Adrenal gland (tissue), 9 donors: ENCODE measurements at regions not wholly inside any gene's neighbourhood (a gene's known extent, or its start where the extent isn't known, plus 50 kb on each side); places are given as distances from the start of the nearest gene placed in this dataset.

ENCODE experiments used
- DNase-seq, 7 donors: peaks; one replicate each; pipeline ENCODE4 v3.0.0-alpha.2; 2019 to 2020
- H3K27ac ChIP-seq, 5 donors: fragments of 200-600 bp; sonication (generic) in 4 of 5; 1 replicate in 3 of 5; 2 replicates in 2 of 5; pipeline versions ENCODE4 v1.5.1 to v1.8.0; 2016 to 2020; ENCODE audit warnings: mild to moderate bottlenecking in 1 of 5
- H3K27me3 ChIP-seq: fragments of 200-600 bp; 2 replicates; pipeline ENCODE4 v1.8.0; 2021
- H3K36me3 ChIP-seq, 2 donors: fragments of 200-600 bp; replicated peaks in 1 of 2; 1 replicate in 1 of 2; 2 replicates in 1 of 2; pipeline versions ENCODE4 v1.5.1 to v1.8.0; 2018 to 2022
- H3K4me1 ChIP-seq, 2 donors: fragments of 200-600 bp; replicated peaks in 1 of 2; 1 replicate in 1 of 2; 2 replicates in 1 of 2; pipeline versions ENCODE4 v1.5.1 to v1.8.0; 2018 to 2021
- H3K4me3 ChIP-seq, 4 donors: fragments of 200-600 bp; sonication (generic) in 3 of 4; one replicate each; pipeline ENCODE4 v1.5.1; 2016 to 2018
- H3K9me3 ChIP-seq, 3 donors: fragments of 200-600 bp; sonication (generic) in 1 of 3; replicated peaks in 1 of 3; 1 replicate in 2 of 3; 2 replicates in 1 of 3; pipeline versions ENCODE4 v1.5.1 to v1.8.0; 2016 to 2021
- CTCF ChIP-seq, 6 experiments: fragments of 450-650 bp in 4 of 6; fragments of 200-600 bp in 2 of 6; sonication (generic) in 1 of 6; IDR thresholded peaks; 1 replicate in 5 of 6; 2 replicates in 1 of 6; pipeline versions ENCODE4 v1.5.1 to v1.8.0; 2016 to 2021; ENCODE audit warnings: antibody characterized with exemption in 6 of 6, mild to moderate bottlenecking in 2 of 6, moderate library complexity in 1 of 6
- POLR2A ChIP-seq, 2 donors: fragments of 450-650 bp; IDR thresholded peaks; one replicate each; pipeline ENCODE4 v1.6.1; 2017; ENCODE audit warnings: antibody characterized with exemption in 2 of 2, mild to moderate bottlenecking in 2 of 2, moderate library complexity in 1 of 2
- WGBS, 4 donors: extraction: QIAGEN DNeasy Blood & Tissue Kit in 2 of 4; methylation state at CpG; one replicate each; pipeline versions ENCODE4 v1.1.5 to v1.1.7; 2013 to 2017; 5-methylcytosine and 5-hydroxymethylcytosine counted together
- intact Hi-C, 2 donors: fragments of 100-400 bp; cut with DNase I; formaldehyde crosslinking; loops; one replicate each; pipeline versions ENCODE4 v1.14.1 to v1.15.0; 2022 to 2023
- donor health status: healthy with polysubstance abuse.
- donor health status: Bipolar disorder and iron deficiency.
- donor health status: DM: yes; HTN: yes; CAD: no.
- donor health status: DM: no; HTN: no; CAD: no.
- donor health status: DM: no; HTN: no; CAD: no.

- H3K36me3 ChIP-seq, result no peaks in the 10 kb centered on the region
- no peak for DNase-seq
- no peak overlapping the region for H3K27ac ChIP-seq
- no peaks in the 10 kb centered on the region for H3K4me1 ChIP-seq
- H3K4me3 ChIP-seq, result no peak overlapping the region
- no peaks in the 10 kb centered on the region for H3K27me3 ChIP-seq
- WGBS, 4 donors, result 43 to 64% (median 57%) methylated on average over 11 of the region's 11 CpGs
- intact Hi-C loops, result no loop called here
- TF ChIP-seq CTCF (IDR thresholded peaks at IDR 0.05) (no peak), POLR2A (IDR thresholded peaks at IDR 0.05) (no peak)
- H3K9me3 ChIP-seq, result no peaks in the 10 kb centered on the region
These were observed 250.5 kb downstream of the RAB11FIP2 start for GRCh38 chr10:117796130-117796745.

- TF ChIP-seq CTCF (IDR thresholded peaks at IDR 0.05) (no peak), POLR2A (IDR thresholded peaks at IDR 0.05) (no peak)
- no peak for DNase-seq
- H3K4me3 ChIP-seq, result no peak overlapping the region
- intact Hi-C loops, result no loop called here
- H3K9me3 ChIP-seq, result no peaks in the 10 kb centered on the region
- no peaks in the 10 kb centered on the region for H3K4me1 ChIP-seq
- WGBS, 4 donors, result 46 to 54% (median 50%) methylated on average over 10 of the region's 10 CpGs
- H3K27ac ChIP-seq, result no peak overlapping the region
- no peaks in the 10 kb centered on the region for H3K36me3 ChIP-seq
- no peaks in the 10 kb centered on the region for H3K27me3 ChIP-seq
These were observed 249.4 kb downstream of the RAB11FIP2 start for GRCh38 chr10:117797296-117797695.

- no peak for DNase-seq
- intact Hi-C loops, result no loop called here
- 50 to 55% (median 52%) methylated on average over 7 of the region's 7 CpGs for WGBS, 4 donors
These were observed 245.1 kb downstream of the RAB11FIP2 start for GRCh38 chr10:117801691-117802090.

GRCh38 chr10:117804470-117805011 is 242.2 kb downstream of the RAB11FIP2 start:
- Histone ChIP-seq H3K4me3 (no peak overlapping the region), H3K36me3 (no peaks in the 10 kb centered on the region), H3K9me3 (no peaks in the 10 kb centered on the region), H3K27ac (no peak overlapping the region), H3K27me3 (no peaks in the 10 kb centered on the region), H3K4me1 (no peaks in the 10 kb centered on the region)
- 59 to 75% (median 68%) methylated on average over 12 to 13 of the region's 13 CpGs for WGBS, 4 donors
- intact Hi-C loops, result no loop called here
- TF ChIP-seq CTCF (IDR thresholded peaks at IDR 0.05), result no peak
- TF ChIP-seq POLR2A (IDR thresholded peaks at IDR 0.05), result no peak
- DNase-seq, result peak in 1 of 7 donors; percentile 58

More at GRCh38 chr10:117801691-117802090, 245.1 kb downstream of the RAB11FIP2 start:
- TF ChIP-seq POLR2A (IDR thresholded peaks at IDR 0.05) (no peak), CTCF (IDR thresholded peaks at IDR 0.05) (no peak)
- H3K36me3 ChIP-seq, result no peaks in the 10 kb centered on the region
- no peaks in the 10 kb centered on the region for H3K27me3 ChIP-seq
- H3K9me3 ChIP-seq, result no peaks in the 10 kb centered on the region
- H3K4me1 ChIP-seq, result no peaks in the 10 kb centered on the region
- H3K4me3 ChIP-seq, result no peak overlapping the region
- H3K27ac ChIP-seq, result no peak overlapping the region
